GM13977 (cell line): ENCODE measurements at regions not wholly inside any gene's neighbourhood (a gene's known extent, or its start where the extent isn't known, plus 50 kb on each side); places are given as distances from the start of the nearest gene placed in this dataset.

ENCODE experiments used
- DNase-seq: peaks from one replicate; pipeline ENCODE4 v3.0.0; 2012; ENCODE audit warnings: low spot score
- CTCF ChIP-seq: IDR thresholded peaks from 2 replicates; pipeline ENCODE4 v1.5.1; 2012; ENCODE audit warnings: mild to moderate bottlenecking, control low read depth; ENCODE audit not compliant: insufficient read depth; ENCODE audit errors: extremely low read depth, missing control alignments
- in situ Hi-C: fragments of 300-500 bp; cut with MboI; formaldehyde crosslinking; loops from one replicate; pipeline ENCODE4 v1.12.0; 2022; ENCODE audit warnings: low sequenced_read_pairs, low pct_unique_long_range_greater_than_20kb, mixed read lengths, inconsistent platforms; ENCODE audit not compliant: unreplicated experiment

GRCh38 chr2:33810046-33810835, 211.1 kb upstream of the FAM98A start:
- in situ Hi-C loops, result no loop called here
- TF ChIP-seq CTCF, result no peak
- no peak for DNase-seq

GRCh38 chr2:33806041-33806440, 206.9 kb upstream of the FAM98A start:
- no peak for DNase-seq
- no peak for TF ChIP-seq CTCF
- in situ Hi-C loops, result no loop called here

GRCh38 chr2:33804155-33804554, 205.1 kb upstream of the FAM98A start:
- TF ChIP-seq CTCF, result no peak
- in situ Hi-C loops, result no loop called here
- no peak for DNase-seq

- no peak for DNase-seq
These were observed 197.4 kb upstream of the FAM98A start for GRCh38 chr2:33796511-33796910.

GRCh38 chr2:33791625-33792024, 192.5 kb upstream of the FAM98A start:
- in situ Hi-C loops, result no loop called here
- TF ChIP-seq CTCF, result no peak
- DNase-seq, result no peak

More at GRCh38 chr2:33796511-33796910, 197.4 kb upstream of the FAM98A start:
- no peak for TF ChIP-seq CTCF
- in situ Hi-C loops, result no loop called here

GRCh38 chr2:33788044-33788443, 188.9 kb upstream of the FAM98A start:
- DNase-seq, result no peak
- in situ Hi-C loops, result no loop called here
- no peak for TF ChIP-seq CTCF
